Activated CD4-positive, alpha-beta T cell treated with anti-CD3 and anti-CD28 coated beads, Interleukin-10, Interleukin-2, amounts not matched to agents 100 ng/mL and 50 ng/mL, durations not matched to agents 16 hours and 8 hours (primary cell): ENCODE measurements at regions not wholly inside any gene's neighbourhood (a gene's known extent, or its start where the extent isn't known, plus 50 kb on each side); places are given as distances from the start of the nearest gene placed in this dataset.
A peak's percentile ranks its signal among the peaks of the same experiment; 100 is the strongest.
"Not testable (repeated sequence)": the region's sequence is repeated elsewhere in the genome, so short reads cannot be mapped to it uniquely, and the experiment has no call there.

Experiments used
- DNase-seq: peaks from one replicate; pipeline ENCODE4 v3.0.0-alpha.2; 2020

- DNase-seq = no peak
Observed at GRCh38 chr12:107144441-107144840, 51.1 kb upstream of the CRY1 start.

GRCh38 chr12:107144990-107145389 lies 51.6 kb upstream of the CRY1 start:
- DNase-seq = no peak

- DNase-seq = no peak
Observed at GRCh38 chr12:107145397-107145796, 52.0 kb upstream of the CRY1 start.

- DNase-seq = no peak
Observed at GRCh38 chr12:107148107-107148506, 54.8 kb upstream of the CRY1 start.

GRCh38 chr12:107152315-107152714 lies 59.0 kb upstream of the CRY1 start:
- DNase-seq = no peak

- no peak for DNase-seq
Observed at GRCh38 chr12:107159384-107159900, 66.1 kb upstream of the CRY1 start.

- DNase-seq = no peak
Observed at GRCh38 chr12:107163413-107163812, 70.1 kb upstream of the CRY1 start.

GRCh38 chr12:107164392-107164791 lies 71.0 kb upstream of the CRY1 start:
- DNase-seq = no peak

GRCh38 chr12:107165581-107165980 lies 72.2 kb upstream of the CRY1 start:
- DNase-seq = no peak

- DNase-seq = no peak
Observed at GRCh38 chr12:107167756-107168155, 74.4 kb upstream of the CRY1 start.

GRCh38 chr12:107169200-107169599 lies 75.9 kb upstream of the CRY1 start:
- DNase-seq = no peak

GRCh38 chr12:107178776-107179175 lies 85.4 kb upstream of the CRY1 start:
- no peak for DNase-seq

- no peak for DNase-seq
Observed at GRCh38 chr12:107179871-107180270, 86.5 kb upstream of the CRY1 start.

GRCh38 chr12:107180272-107180671 lies 86.9 kb upstream of the CRY1 start:
- DNase-seq = no peak

- no peak for DNase-seq
Observed at GRCh38 chr12:107184359-107184930, 91.1 kb upstream of the CRY1 start.

- no peak for DNase-seq
Observed at GRCh38 chr12:107196681-107197080, 103.3 kb upstream of the CRY1 start.

GRCh38 chr12:107200394-107200793 lies 107.0 kb upstream of the CRY1 start:
- peak; percentile 41 for DNase-seq

- no peak for DNase-seq
Observed at GRCh38 chr12:107207931-107208525, 114.7 kb upstream of the CRY1 start.

GRCh38 chr12:107209700-107210099 lies 116.4 kb upstream of the CRY1 start:
- not testable (repeated sequence) for DNase-seq

GRCh38 chr12:107214373-107214773 lies 121.0 kb upstream of the CRY1 start:
- peak; percentile 70 for DNase-seq

- DNase-seq = not testable (repeated sequence)
Observed at GRCh38 chr12:107216411-107216810, 123.1 kb upstream of the CRY1 start.

GRCh38 chr12:107219301-107219700 lies 126.0 kb upstream of the CRY1 start:
- no peak for DNase-seq

- peak; percentile 68 for DNase-seq
Observed at GRCh38 chr12:107221913-107222312, 128.6 kb upstream of the CRY1 start.

GRCh38 chr12:107223821-107224220 lies 130.5 kb upstream of the CRY1 start:
- DNase-seq = no peak

GRCh38 chr12:107225635-107226034 lies 132.3 kb upstream of the CRY1 start:
- no peak for DNase-seq
